Activated CD8-positive, alpha-beta T cell treated with anti-CD3 and anti-CD28 coated beads for 36 hours (primary cell): ENCODE measurements at regions not wholly inside any gene's neighbourhood (a gene's known extent, or its start where the extent isn't known, plus 50 kb on each side); places are given as distances from the start of the nearest gene placed in this dataset.
"Not testable (repeated sequence)": the region's sequence is repeated elsewhere in the genome, so short reads cannot be mapped to it uniquely, and the experiment has no call there.

Experiments
- ATAC-seq: fragments of 200-7000 bp; cut with Tn5 transposase; one replicate; pipeline ENCODE4 v1.10.0; 2021; ENCODE audit warnings: mild to moderate bottlenecking, moderate library complexity
- CTCF ChIA-PET: fragments of 350-600 bp; sonication (Branson Sonifier 250); formaldehyde crosslinking; loops from one replicate; lab custom pipeline; 2021; ENCODE audit warnings: antibody characterized with exemption; lab: Charles Lee
- POLR2A ChIA-PET: fragments of 350-600 bp; sonication (Branson Sonifier 250); formaldehyde crosslinking; loops from one replicate; lab custom pipeline; 2021; ENCODE audit warnings: antibody characterized with exemption; lab: Charles Lee
- DNase-seq: peaks from one replicate; pipeline ENCODE4 v3.0.0-alpha.2; 2020
- H3K27ac Mint-ChIP-seq: one replicate; pipeline ENCODE4 v1.8.0; 2021; ENCODE audit warnings: mild to moderate bottlenecking, mixed read lengths
- H3K27me3 Mint-ChIP-seq: one replicate; pipeline ENCODE4 v1.8.0; 2021; ENCODE audit warnings: mixed read lengths
- H3K36me3 Mint-ChIP-seq: one replicate; pipeline ENCODE4 v1.8.0; 2021; ENCODE audit warnings: low read depth, mixed read lengths
- H3K4me1 Mint-ChIP-seq: one replicate; pipeline ENCODE4 v1.8.0; 2021; ENCODE audit warnings: low read depth, mixed read lengths
- H3K4me3 Mint-ChIP-seq: one replicate; pipeline ENCODE4 v1.8.0; 2021; ENCODE audit warnings: mild to moderate bottlenecking, moderate library complexity, mixed read lengths
- H3K9me3 Mint-ChIP-seq: one replicate; pipeline ENCODE4 v1.8.0; 2021; ENCODE audit warnings: mixed read lengths
- intact Hi-C: fragments of 100-400 bp; cut with micrococcal nuclease; formaldehyde crosslinking; loops from one replicate; pipeline ENCODE4 v1.10.0; 2022

GRCh38 chr2:91603996-91604395, 2912.5 kb downstream of the RPIA start:
- CTCF ChIA-PET, POLR2A ChIA-PET, H3K27ac Mint-ChIP-seq, intact Hi-C loops, H3K4me3 Mint-ChIP-seq, H3K9me3 Mint-ChIP-seq, DNase-seq, ATAC-seq, H3K36me3 Mint-ChIP-seq, H3K27me3 Mint-ChIP-seq, H3K4me1 Mint-ChIP-seq: not testable (repeated sequence)

GRCh38 chr2:91604629-91605028, 2913.2 kb downstream of the RPIA start:
- intact Hi-C loops, DNase-seq, H3K36me3 Mint-ChIP-seq, H3K4me3 Mint-ChIP-seq, POLR2A ChIA-PET, H3K27me3 Mint-ChIP-seq, H3K9me3 Mint-ChIP-seq, H3K4me1 Mint-ChIP-seq, ATAC-seq, H3K27ac Mint-ChIP-seq, CTCF ChIA-PET: not testable (repeated sequence)

- H3K27ac Mint-ChIP-seq, CTCF ChIA-PET, intact Hi-C loops, H3K36me3 Mint-ChIP-seq, H3K9me3 Mint-ChIP-seq, DNase-seq, H3K4me3 Mint-ChIP-seq, POLR2A ChIA-PET, H3K4me1 Mint-ChIP-seq, ATAC-seq, H3K27me3 Mint-ChIP-seq: not testable (repeated sequence)
Observed at GRCh38 chr2:91623739-91624138, 2932.3 kb downstream of the RPIA start.

GRCh38 chr2:91628471-91628870, 2937.0 kb downstream of the RPIA start:
- H3K36me3 Mint-ChIP-seq, DNase-seq, H3K4me3 Mint-ChIP-seq, POLR2A ChIA-PET, CTCF ChIA-PET, ATAC-seq, H3K9me3 Mint-ChIP-seq, intact Hi-C loops, H3K27me3 Mint-ChIP-seq, H3K4me1 Mint-ChIP-seq, H3K27ac Mint-ChIP-seq: not testable (repeated sequence)

GRCh38 chr2:91657193-91657592, 2965.7 kb downstream of the RPIA start:
- H3K27ac Mint-ChIP-seq, DNase-seq, H3K36me3 Mint-ChIP-seq, H3K4me3 Mint-ChIP-seq, POLR2A ChIA-PET, H3K27me3 Mint-ChIP-seq, CTCF ChIA-PET, H3K9me3 Mint-ChIP-seq, ATAC-seq, intact Hi-C loops, H3K4me1 Mint-ChIP-seq: not testable (repeated sequence)

- H3K36me3 Mint-ChIP-seq, DNase-seq, ATAC-seq, intact Hi-C loops, H3K4me1 Mint-ChIP-seq, H3K27me3 Mint-ChIP-seq, CTCF ChIA-PET, H3K27ac Mint-ChIP-seq, H3K9me3 Mint-ChIP-seq, POLR2A ChIA-PET, H3K4me3 Mint-ChIP-seq: not testable (repeated sequence)
Observed at GRCh38 chr2:91658336-91658735, 2966.9 kb downstream of the RPIA start.

- H3K4me1 Mint-ChIP-seq, H3K27me3 Mint-ChIP-seq, intact Hi-C loops, H3K27ac Mint-ChIP-seq, DNase-seq, H3K36me3 Mint-ChIP-seq, H3K4me3 Mint-ChIP-seq, CTCF ChIA-PET, POLR2A ChIA-PET, H3K9me3 Mint-ChIP-seq, ATAC-seq: not testable (repeated sequence)
Observed at GRCh38 chr2:91659189-91659916, 2967.9 kb downstream of the RPIA start.

- H3K4me1 Mint-ChIP-seq, CTCF ChIA-PET, intact Hi-C loops, POLR2A ChIA-PET, H3K9me3 Mint-ChIP-seq, H3K27ac Mint-ChIP-seq, H3K27me3 Mint-ChIP-seq, H3K36me3 Mint-ChIP-seq: not testable (repeated sequence)
- H3K4me3 Mint-ChIP-seq: peak overlapping the region; percentile 36
- ATAC-seq (peak; percentile 93), DNase-seq (peak; percentile 5)
Observed at GRCh38 chr2:91659917-91660275, 2968.4 kb downstream of the RPIA start.

GRCh38 chr2:91667341-91667740, 2975.9 kb downstream of the RPIA start:
- DNase-seq, H3K27me3 Mint-ChIP-seq, H3K36me3 Mint-ChIP-seq, ATAC-seq, intact Hi-C loops, H3K27ac Mint-ChIP-seq, H3K4me1 Mint-ChIP-seq, CTCF ChIA-PET, H3K9me3 Mint-ChIP-seq, POLR2A ChIA-PET, H3K4me3 Mint-ChIP-seq: not testable (repeated sequence)

- POLR2A ChIA-PET, H3K27me3 Mint-ChIP-seq, ATAC-seq, intact Hi-C loops, DNase-seq, H3K36me3 Mint-ChIP-seq, H3K4me3 Mint-ChIP-seq, CTCF ChIA-PET, H3K4me1 Mint-ChIP-seq, H3K9me3 Mint-ChIP-seq, H3K27ac Mint-ChIP-seq: not testable (repeated sequence)
Observed at GRCh38 chr2:91685541-91685940, 2994.1 kb downstream of the RPIA start.

GRCh38 chr2:91686046-91686445, 2994.6 kb downstream of the RPIA start:
- intact Hi-C loops, H3K27me3 Mint-ChIP-seq, DNase-seq, H3K27ac Mint-ChIP-seq, H3K9me3 Mint-ChIP-seq, H3K4me3 Mint-ChIP-seq, CTCF ChIA-PET, H3K4me1 Mint-ChIP-seq, ATAC-seq, POLR2A ChIA-PET, H3K36me3 Mint-ChIP-seq: not testable (repeated sequence)
